ENCODE measurements at regions not wholly inside any gene's neighbourhood (a gene's known extent, or its start where the extent isn't known, plus 50 kb on each side); places are given as distances from the start of the nearest gene placed in this dataset.

- Histone ChIP-seq H3F3A (replicated peaks; ENCODE audit: insufficient read depth) (no peaks in the 10 kb centered on the region), H3K9me2 (no peaks in the 10 kb centered on the region), H3K4me1 (ENCODE audit: control insufficient read depth in 1 of 2, insufficient read depth in 2 of 2, low read depth in 1 of 2, low read length in 1 of 2) (no peaks in the 10 kb centered on the region; a peak in 1 of 4 replicates), H3K27ac (ENCODE audit: low read depth in 2 of 2, low read length in 1 of 2) (no peak overlapping the region), H3K27me3 (ENCODE audit: insufficient read depth) (no peaks in the 10 kb centered on the region; the same call in 1 of the 2 replicates), H3K4me3 (ENCODE audit: low read depth in 2 of 2, low read length in 1 of 2) (no peak overlapping the region), H4K20me1 (ENCODE audit: insufficient read depth) (no peaks in the 10 kb centered on the region), H3K9me3 (no peaks in the 10 kb centered on the region), H3K36me3 (replicated peaks in 1 of 2; ENCODE audit: control insufficient read depth in 1 of 2, insufficient read depth in 2 of 2, low read length in 1 of 2) (no peaks in the 10 kb centered on the region), H3K79me2 (ENCODE audit: insufficient read depth) (no peaks in the 10 kb centered on the region), H2AFZ (ENCODE audit: low read depth) (no peak overlapping the region), H3K4me2 (no peak overlapping the region), H3K9ac (no peak overlapping the region)
- ChIA-PET POLR2A (no interaction called here), CTCF (no interaction called here)
- 24% methylated on average over 2 of the region's 2 CpGs for WGBS (ENCODE audit: low lambda C conversion rate)
- no peak for DNase-seq
- TF ChIP-seq POLR2AphosphoS5 (IDR thresholded peaks at IDR 0.05; ENCODE audit: low read depth, low read length) (no peak), ZBTB33 (IDR thresholded peaks at IDR 0.05; ENCODE audit: borderline replicate concordance, low read depth) (no peak), CHD2 (IDR thresholded peaks at IDR 0.05; ENCODE audit: low read length, partially characterized antibody) (no peak), EZH2phosphoT487 (IDR thresholded peaks at IDR 0.05; ENCODE audit: borderline replicate concordance, low read depth) (no peak), TCF12 (IDR thresholded peaks at IDR 0.05) (no peak), RFX5 (IDR thresholded peaks at IDR 0.05; ENCODE audit: low read length) (no peak), PBX3 (IDR thresholded peaks at IDR 0.05) (no peak), TEAD4 (IDR thresholded peaks at IDR 0.05; ENCODE audit: borderline replicate concordance, insufficient read depth) (no peak), TAF1 (IDR thresholded peaks at IDR 0.05; ENCODE audit: borderline replicate concordance, low read depth, low read length) (no peak), FOXJ3 (CRISPR knock-in tag; IDR thresholded peaks at IDR 0.05) (no peak)
- TF ChIP-seq, protein P1, sequence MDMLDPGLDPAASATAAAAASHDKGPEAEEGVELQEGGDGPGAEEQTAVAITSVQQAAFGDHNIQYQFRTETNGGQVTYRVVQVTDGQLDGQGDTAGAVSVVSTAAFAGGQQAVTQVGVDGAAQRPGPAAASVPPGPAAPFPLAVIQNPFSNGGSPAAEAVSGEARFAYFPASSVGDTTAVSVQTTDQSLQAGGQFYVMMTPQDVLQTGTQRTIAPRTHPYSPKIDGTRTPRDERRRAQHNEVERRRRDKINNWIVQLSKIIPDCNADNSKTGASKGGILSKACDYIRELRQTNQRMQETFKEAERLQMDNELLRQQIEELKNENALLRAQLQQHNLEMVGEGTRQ (IDR thresholded peaks at IDR 0.05; ENCODE audit: borderline replicate concordance, low read depth, low read length), result no peak
- TF ChIP-seq, protein P2, sequence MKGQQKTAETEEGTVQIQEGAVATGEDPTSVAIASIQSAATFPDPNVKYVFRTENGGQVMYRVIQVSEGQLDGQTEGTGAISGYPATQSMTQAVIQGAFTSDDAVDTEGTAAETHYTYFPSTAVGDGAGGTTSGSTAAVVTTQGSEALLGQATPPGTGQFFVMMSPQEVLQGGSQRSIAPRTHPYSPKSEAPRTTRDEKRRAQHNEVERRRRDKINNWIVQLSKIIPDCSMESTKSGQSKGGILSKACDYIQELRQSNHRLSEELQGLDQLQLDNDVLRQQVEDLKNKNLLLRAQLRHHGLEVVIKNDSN (IDR thresholded peaks at IDR 0.05; ENCODE audit: borderline replicate concordance, low read depth), result no peak
- TF ChIP-seq, protein P3, sequence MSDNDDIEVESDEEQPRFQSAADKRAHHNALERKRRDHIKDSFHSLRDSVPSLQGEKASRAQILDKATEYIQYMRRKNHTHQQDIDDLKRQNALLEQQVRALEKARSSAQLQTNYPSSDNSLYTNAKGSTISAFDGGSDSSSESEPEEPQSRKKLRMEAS (IDR thresholded peaks at IDR 0.05; ENCODE audit: low read depth), result no peak
Measured at GRCh38 chrX:39443240-39443639, 642.0 kb downstream of the MID1IP1 start.
